ENCODE measurements at regions not wholly inside any gene's neighbourhood (a gene's known extent, or its start where the extent isn't known, plus 50 kb on each side); places are given as distances from the start of the nearest gene placed in this dataset.

DNA sequence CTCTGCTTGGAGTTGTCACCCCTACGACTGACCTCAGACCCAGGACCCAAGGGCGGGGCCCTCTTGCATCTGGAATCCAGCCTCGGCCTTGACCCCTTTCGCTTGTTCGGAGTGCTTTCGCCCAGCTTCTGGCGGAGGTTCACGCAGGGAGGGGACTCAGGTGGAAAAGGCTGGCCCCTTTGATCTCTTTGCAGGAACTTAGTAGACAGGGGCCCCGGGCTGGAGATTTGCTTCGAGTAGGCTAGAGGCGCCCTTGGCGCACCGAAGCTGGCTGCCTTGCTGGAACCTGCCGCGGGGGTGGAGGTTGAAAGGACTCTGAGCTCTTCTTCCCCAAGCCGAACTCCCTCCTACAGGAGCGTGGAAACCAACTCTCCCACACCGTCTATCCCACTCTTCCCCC lies 255.1 kb downstream of the OTUD1 start:
- in situ Hi-C loops (cut with HindIII; ENCODE audit: low sequenced_read_pairs) = no loop called here
- no peak overlapping the region for H3K4me3 ChIP-seq (ENCODE audit: low read depth, low read length)
- no peak for DNase-seq (ENCODE audit: low read depth)
- TF ChIP-seq, protein P1, sequence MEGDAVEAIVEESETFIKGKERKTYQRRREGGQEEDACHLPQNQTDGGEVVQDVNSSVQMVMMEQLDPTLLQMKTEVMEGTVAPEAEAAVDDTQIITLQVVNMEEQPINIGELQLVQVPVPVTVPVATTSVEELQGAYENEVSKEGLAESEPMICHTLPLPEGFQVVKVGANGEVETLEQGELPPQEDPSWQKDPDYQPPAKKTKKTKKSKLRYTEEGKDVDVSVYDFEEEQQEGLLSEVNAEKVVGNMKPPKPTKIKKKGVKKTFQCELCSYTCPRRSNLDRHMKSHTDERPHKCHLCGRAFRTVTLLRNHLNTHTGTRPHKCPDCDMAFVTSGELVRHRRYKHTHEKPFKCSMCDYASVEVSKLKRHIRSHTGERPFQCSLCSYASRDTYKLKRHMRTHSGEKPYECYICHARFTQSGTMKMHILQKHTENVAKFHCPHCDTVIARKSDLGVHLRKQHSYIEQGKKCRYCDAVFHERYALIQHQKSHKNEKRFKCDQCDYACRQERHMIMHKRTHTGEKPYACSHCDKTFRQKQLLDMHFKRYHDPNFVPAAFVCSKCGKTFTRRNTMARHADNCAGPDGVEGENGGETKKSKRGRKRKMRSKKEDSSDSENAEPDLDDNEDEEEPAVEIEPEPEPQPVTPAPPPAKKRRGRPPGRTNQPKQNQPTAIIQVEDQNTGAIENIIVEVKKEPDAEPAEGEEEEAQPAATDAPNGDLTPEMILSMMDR (IDR thresholded peaks at IDR 0.05; ENCODE audit: low read depth, low read length, missing control alignments) = no peak

GRCh38 chr10:23694446-23694920 lies 255.6 kb downstream of the OTUD1 start:
- no peak overlapping the region for H3K4me3 ChIP-seq (ENCODE audit: low read depth, low read length)
- DNase-seq (ENCODE audit: low read depth) = no peak
- in situ Hi-C loops (cut with HindIII; ENCODE audit: low sequenced_read_pairs) = no loop called here
- TF ChIP-seq, protein P1 (IDR thresholded peaks at IDR 0.05; ENCODE audit: low read depth, low read length, missing control alignments) = no peak

DNA sequence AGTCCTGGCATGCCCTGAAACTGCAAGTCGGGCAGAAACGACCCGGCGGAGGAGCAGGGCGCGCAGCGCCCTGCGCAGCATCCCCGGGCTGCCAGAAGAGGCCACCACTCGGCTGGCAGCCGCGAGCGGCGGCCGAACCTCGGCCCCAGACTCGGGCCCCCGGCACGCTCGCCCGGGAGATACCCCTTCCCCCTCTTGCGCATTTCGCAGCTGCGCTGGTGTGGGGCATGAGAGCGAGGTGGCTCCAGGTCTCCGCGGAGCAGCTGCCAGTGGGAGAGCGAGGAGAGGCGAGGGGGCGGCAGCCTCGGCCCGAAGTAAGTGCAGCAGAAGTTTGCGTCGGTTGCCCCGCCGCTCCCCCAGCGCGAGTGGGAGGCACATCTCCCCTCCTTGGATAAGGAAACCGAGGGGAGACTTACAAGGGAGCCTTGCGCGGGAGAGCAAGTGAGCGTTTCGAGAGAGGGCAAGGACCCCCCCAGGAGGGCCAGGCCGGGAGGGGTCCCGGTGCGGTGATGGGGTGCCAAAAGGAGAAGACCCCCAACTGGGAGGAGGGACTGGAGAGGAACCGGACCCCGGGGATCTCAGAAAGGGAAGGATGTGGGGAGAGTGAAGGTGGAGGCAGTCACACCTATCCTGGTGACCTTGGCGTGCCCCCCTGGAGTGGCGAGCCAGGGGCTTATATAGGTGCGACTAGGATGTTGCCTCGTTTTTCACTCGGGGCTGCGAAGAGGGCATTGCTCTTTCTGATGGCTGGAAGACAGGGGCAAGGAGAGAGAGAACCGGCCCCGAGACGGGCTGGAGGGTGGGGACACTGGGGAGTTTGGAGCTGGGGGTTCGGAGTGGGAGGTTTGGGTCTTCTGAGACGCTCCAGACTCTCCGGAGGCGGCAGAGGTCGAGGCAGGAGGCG lies 256.3 kb downstream of the OTUD1 start:
- DNase-seq (ENCODE audit: low read depth) = no peak
- in situ Hi-C loops (cut with HindIII; ENCODE audit: low sequenced_read_pairs) = no loop called here
- no peak overlapping the region for H3K4me3 ChIP-seq (ENCODE audit: low read depth, low read length)
- TF ChIP-seq, protein P1 (IDR thresholded peaks at IDR 0.05; ENCODE audit: low read depth, low read length, missing control alignments) = no peak

- no peak overlapping the region for H3K4me3 ChIP-seq (ENCODE audit: low read depth, low read length)
- DNase-seq (ENCODE audit: low read depth) = no peak
- TF ChIP-seq, protein P1 (IDR thresholded peaks at IDR 0.05; ENCODE audit: low read depth, low read length, missing control alignments) = no peak
- in situ Hi-C loops (cut with HindIII; ENCODE audit: low sequenced_read_pairs) = no loop called here
Measured at GRCh38 chr10:23695825-23696420, 257.0 kb downstream of the OTUD1 start.

- in situ Hi-C loops (cut with HindIII; ENCODE audit: low sequenced_read_pairs) = no loop called here
- TF ChIP-seq, protein P1 (IDR thresholded peaks at IDR 0.05; ENCODE audit: low read depth, low read length, missing control alignments) = no peak
- H3K4me3 ChIP-seq (ENCODE audit: low read depth, low read length) = no peak overlapping the region
- no peak for DNase-seq (ENCODE audit: low read depth)
Measured at GRCh38 chr10:23696476-23696875, 257.6 kb downstream of the OTUD1 start.

GRCh38 chr10:23702977-23703414 lies 264.1 kb downstream of the OTUD1 start:
- TF ChIP-seq, protein P1 (IDR thresholded peaks at IDR 0.05; ENCODE audit: low read depth, low read length, missing control alignments) = peak; percentile 70

More at GRCh38 chr10:23702977-23703414, 264.1 kb downstream of the OTUD1 start:
- in situ Hi-C loops (cut with HindIII; ENCODE audit: low sequenced_read_pairs) = no loop called here
- H3K4me3 ChIP-seq (ENCODE audit: low read depth, low read length) = no peak overlapping the region
- DNase-seq (ENCODE audit: low read depth) = peak; percentile 33
